MM.1S (cell line): ENCODE measurements at regions not wholly inside any gene's neighbourhood (a gene's known extent, or its start where the extent isn't known, plus 50 kb on each side); places are given as distances from the start of the nearest gene placed in this dataset.

Experiments used
- CTCF ChIP-seq: fragments of 300-600 bp; sonication (generic); IDR thresholded peaks from 2 replicates; pipeline ENCODE4 v1.5.1; 2016; ENCODE audit warnings: antibody characterized with exemption, low read length, mixed read lengths
- EZH2 ChIP-seq: fragments of 300-600 bp; sonication (generic); optimal IDR thresholded peaks from 2 replicates; pipeline ENCODE3; 2017; ENCODE audit warnings: low read depth, mild to moderate bottlenecking, antibody characterized with exemption, low read length, mixed read lengths
- EZH2phosphoT487 ChIP-seq: fragments of 300-600 bp; sonication (generic); IDR thresholded peaks from 2 replicates; pipeline ENCODE4 v1.6.1; 2018; ENCODE audit warnings: antibody characterized with exemption, low read length

- no peak for TF ChIP-seq CTCF
- TF ChIP-seq EZH2: no peak
- TF ChIP-seq EZH2phosphoT487: no peak
Measured at GRCh38 chr4:19119904-19120560, 1098.5 kb upstream of the LCORL start.
